HepG2 (cell line): ENCODE measurements at regions not wholly inside any gene's neighbourhood (a gene's known extent, or its start where the extent isn't known, plus 50 kb on each side); places are given as distances from the start of the nearest gene placed in this dataset.

Source experiments
- ATAC-seq: fragments of 200-7000 bp; cut with Tn5 transposase; 3 replicates; pipeline ENCODE4 v1.9.1; 2020; ENCODE audit warnings: mild to moderate bottlenecking, moderate library complexity
- BruUV-seq: library from RNA; stranded (reverse); fragments of 400-500 nt; replicated peaks from 2 replicates; lab custom pipeline; 2021; lab: Mats Ljungman, UMichigan
- CTCF ChIA-PET: fragments of 300-600 bp; formaldehyde crosslinking; extraction: SDS; loops from one replicate; lab custom pipeline; 2021; ENCODE audit warnings: low total read pairs, inconsistent platforms, low intra/inter-chr PET ratio; lab: Yijun Ruan, JAX
- POLR2A ChIA-PET: fragments of 350-600 bp; sonication (Branson Sonifier 250); formaldehyde crosslinking; loops from one replicate; lab custom pipeline; 2020; ENCODE audit warnings: antibody characterized with exemption, inconsistent platforms; lab: Yijun Ruan, JAX
- DNase-seq: peaks from one replicate; pipeline ENCODE4 v3.0.0-alpha.2; 2015; ENCODE audit warnings: low spot score
- FAIRE-seq: peaks from 3 replicates; lab custom pipeline; 2011; peaks lifted over from hg19 to GRCh38; lab: Jason Lieb, UNC
- H2AFZ ChIP-seq: one replicate; pipeline ENCODE4 v1.6.1; 2011; ENCODE audit warnings: low read length, inconsistent platforms
- H3K27ac ChIP-seq: fragments of 300-600 bp; 3 replicates; pipeline ENCODE4 v1.8.0; 2011; ENCODE audit warnings: mixed run types, mild to moderate bottlenecking, mixed read lengths, low read length, inconsistent platforms; ENCODE audit not compliant: insufficient read depth; ENCODE audit errors: extremely low read length
- H3K27me3 ChIP-seq, 2 experiments: fragments of 200-600 bp in 1 of 2; 2 replicates in 1 of 2; 3 replicates in 1 of 2; pipeline versions ENCODE4 v1.6.0 to v1.8.0; 2011; ENCODE audit warnings: low read length in 2 of 2, mild to moderate bottlenecking in 2 of 2, moderate library complexity in 2 of 2, inconsistent platforms in 1 of 2; ENCODE audit not compliant: insufficient read depth in 2 of 2, control insufficient read depth in 1 of 2
- H3K36me3 ChIP-seq, 2 experiments: fragments of 200-600 bp in 1 of 2; replicated peaks in 1 of 2; 2 replicates in 1 of 2; 3 replicates in 1 of 2; pipeline versions ENCODE4 v1.5.1 to v1.8.0; 2011; ENCODE audit warnings: low read length in 2 of 2, inconsistent platforms in 1 of 2; ENCODE audit not compliant: insufficient read depth in 2 of 2, control insufficient read depth in 1 of 2
- H3K4me1 ChIP-seq: 2 replicates; pipeline ENCODE4 v1.5.1; 2012; ENCODE audit warnings: low read length, inconsistent platforms; ENCODE audit not compliant: insufficient read depth
- H3K4me2 ChIP-seq: 2 replicates; pipeline ENCODE4 v1.6.0; 2011; ENCODE audit warnings: low read depth, low read length, inconsistent platforms
- H3K4me3 ChIP-seq, 3 experiments: fragments of 200-600 bp in 1 of 3; sonication (generic), shearing (Covaris generic) in 1 of 3; replicated peaks in 1 of 3; 2 replicates each; pipeline ENCODE4 v1.5.1; 2011 to 2016; ENCODE audit warnings: low read length in 3 of 3, inconsistent platforms in 2 of 3, low read depth in 2 of 3, mild to moderate bottlenecking in 2 of 3, control low read depth in 1 of 3, mixed read lengths in 1 of 3; ENCODE audit not compliant: insufficient read depth in 1 of 3
- H3K79me2 ChIP-seq: one replicate; pipeline ENCODE4 v1.6.1; 2011; ENCODE audit warnings: low read length, inconsistent platforms; ENCODE audit not compliant: insufficient read depth
- H3K9ac ChIP-seq: 2 replicates; pipeline ENCODE4 v1.6.0; 2011; ENCODE audit warnings: mild to moderate bottlenecking, low read depth, low read length, inconsistent platforms; ENCODE audit not compliant: insufficient read depth
- H3K9me3 ChIP-seq: 2 replicates; pipeline ENCODE4 v1.5.1; 2012; ENCODE audit warnings: mild to moderate bottlenecking, low read length
- H4K20me1 ChIP-seq: 2 replicates; pipeline ENCODE4 v1.6.0; 2011; ENCODE audit warnings: inconsistent platforms, mild to moderate bottlenecking, low read length, moderate library complexity; ENCODE audit not compliant: insufficient read depth
- CREM ChIP-seq, 2 experiments: sonication (generic) in 1 of 2; formaldehyde crosslinking in 1 of 2; IDR thresholded peaks; 2 replicates each; pipeline versions ENCODE4 v1.4.0 to v1.6.1; 2016 to 2020; ENCODE audit warnings: antibody characterized with exemption in 1 of 2, mild to moderate bottlenecking in 1 of 2, missing genetic modification reagents in 1 of 2
- EED ChIP-seq: sonication (generic); formaldehyde crosslinking; IDR thresholded peaks from 2 replicates; pipeline ENCODE4 v1.5.0; 2020; ENCODE audit warnings: mild to moderate bottlenecking, missing genetic modification reagents
- HNF4G ChIP-seq, 2 experiments: sonication (generic) in 1 of 2; formaldehyde crosslinking in 1 of 2; IDR thresholded peaks; 2 replicates each; pipeline versions ENCODE4 v1.4.0 to v1.6.1; 2011 to 2020; ENCODE audit warnings: borderline replicate concordance in 2 of 2, low read depth in 2 of 2, mild to moderate bottlenecking in 2 of 2, low read length in 1 of 2, missing genetic modification reagents in 1 of 2, moderate library complexity in 1 of 2
- KDM5B ChIP-seq: sonication (generic); formaldehyde crosslinking; IDR thresholded peaks from 2 replicates; pipeline ENCODE4 v1.4.0; 2020; ENCODE audit warnings: missing genetic modification reagents, mild to moderate bottlenecking, borderline replicate concordance
- MAZ ChIP-seq, 2 experiments: sonication (generic) in 1 of 2; formaldehyde crosslinking in 1 of 2; IDR thresholded peaks; 2 replicates each; pipeline versions ENCODE4 v1.5.0 to v1.6.1; 2012 to 2020; ENCODE audit warnings: low read depth in 2 of 2, mild to moderate bottlenecking in 2 of 2, borderline replicate concordance in 1 of 2, improper control_type of control experiment in 1 of 2, low read length in 1 of 2, missing genetic modification reagents in 1 of 2, moderate library complexity in 1 of 2
- NKX3-1 ChIP-seq: sonication (generic); formaldehyde crosslinking; IDR thresholded peaks from 2 replicates; pipeline ENCODE4 v1.5.0; 2020; ENCODE audit warnings: missing genetic modification reagents
- SMARCE1 ChIP-seq: fragments of 450-650 bp; IDR thresholded peaks from 2 replicates; pipeline ENCODE4 v1.6.1; 2017; ENCODE audit warnings: borderline replicate concordance
- TAF1 ChIP-seq: sonication (generic); formaldehyde crosslinking; IDR thresholded peaks from 2 replicates; pipeline ENCODE4 v1.4.0; 2020; ENCODE audit warnings: missing genetic modification reagents
- TCF12 ChIP-seq, 2 experiments: fragments of 450-650 bp in 1 of 2; sonication (generic) in 1 of 2; formaldehyde crosslinking in 1 of 2; IDR thresholded peaks; 2 replicates each; pipeline versions ENCODE4 v1.6.1 to v1.8.0; 2017 to 2022; ENCODE audit warnings: antibody characterized with exemption in 1 of 2, mild to moderate bottlenecking in 1 of 2, missing genetic modification reagents in 1 of 2, moderate library complexity in 1 of 2
- ZBTB21 ChIP-seq: sonication (generic); formaldehyde crosslinking; IDR thresholded peaks from 2 replicates; pipeline ENCODE4 v1.4.0; 2020; ENCODE audit warnings: missing genetic modification reagents
- ZNF282 ChIP-seq: fragments of 450-650 bp; IDR thresholded peaks from 2 replicates; pipeline ENCODE4 v1.6.1; 2018; ENCODE audit not compliant: partially characterized antibody
- ZNF441 ChIP-seq: sonication (generic); formaldehyde crosslinking; IDR thresholded peaks from 2 replicates; pipeline ENCODE4 v1.7.0; 2021; ENCODE audit warnings: missing genetic modification reagents, borderline replicate concordance
- ZNF564 ChIP-seq: sonication (generic); formaldehyde crosslinking; IDR thresholded peaks from 2 replicates; pipeline ENCODE4 v1.8.1; 2023; ENCODE audit warnings: mild to moderate bottlenecking, missing genetic modification reagents
- ZSCAN31 ChIP-seq: sonication (generic); formaldehyde crosslinking; IDR thresholded peaks from 2 replicates; pipeline ENCODE4 v1.5.0; 2020; ENCODE audit warnings: low read depth, mild to moderate bottlenecking, missing genetic modification reagents
- WGBS: methylation state at CpG from one replicate; pipeline ENCODE4 v1.1.6; 2017; ENCODE audit warnings: low lambda C conversion rate; 5-methylcytosine and 5-hydroxymethylcytosine counted together
- in situ Hi-C: cut with HindIII; loops from 2 replicates; pipeline ENCODE4 v1.10.0; 2017; ENCODE audit warnings: low pct_unique_long_range_greater_than_20kb; ENCODE audit not compliant: extremely low pct_ligation_motif_present
- intact Hi-C: fragments of 100-400 bp; cut with micrococcal nuclease; formaldehyde crosslinking; loops from one replicate; pipeline ENCODE4 v1.10.0; 2022; ENCODE audit not compliant: unreplicated experiment
- TF ChIP-seq, protein P1 (sequence below): sonication (generic); formaldehyde crosslinking; IDR thresholded peaks from 2 replicates; pipeline ENCODE4 v1.4.0; 2020; ENCODE audit warnings: missing genetic modification reagents
- TF ChIP-seq, protein P2 (sequence below): IDR thresholded peaks from 2 replicates; pipeline ENCODE4 v1.6.1; 2016; ENCODE audit warnings: low read depth, borderline replicate concordance
- TF ChIP-seq, protein P3 (sequence below): sonication (generic); formaldehyde crosslinking; IDR thresholded peaks from 2 replicates; pipeline ENCODE4 v1.4.0; 2020; ENCODE audit warnings: missing genetic modification reagents

DNA sequence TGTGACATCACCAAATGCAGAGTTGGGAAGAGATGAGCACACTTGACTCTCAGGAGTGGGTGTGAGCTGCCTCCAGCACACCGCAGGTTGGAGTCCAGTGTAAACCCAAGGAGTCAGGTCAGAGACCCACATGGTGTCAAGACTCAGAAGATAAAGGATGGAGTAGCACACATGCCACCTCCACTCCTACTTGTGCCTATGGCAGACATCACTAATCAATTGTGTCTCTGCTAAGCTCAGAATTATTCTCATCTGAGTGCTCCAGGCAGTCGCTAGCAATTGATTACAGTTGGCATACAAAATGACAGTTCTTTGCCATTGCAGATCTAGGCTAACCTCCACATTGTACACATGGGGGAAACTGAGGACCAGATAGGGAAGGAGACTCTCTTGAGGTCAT, 187.1 kb downstream of the RPS24 start:
- no peak for ATAC-seq
- ChIA-PET CTCF (no interaction called here), POLR2A (no interaction called here)
- intact Hi-C loops (no loop called here), in situ Hi-C loops (no loop called here)
- no peak for DNase-seq
- Histone ChIP-seq H4K20me1 (no peaks in the 10 kb centered on the region), H3K9me3 (no peaks in the 10 kb centered on the region), H3K27ac (no peak overlapping the region), H2AFZ (no peak overlapping the region), H3K27me3 (peaks cover 0 to 32% of the 10 kb centered on the region in 2 experiments; a peak in 3 of 5 replicates), H3K4me2 (no peak overlapping the region), H3K4me3 (no peak overlapping the region), H3K79me2 (no peaks in the 10 kb centered on the region), H3K4me1 (no peaks in the 10 kb centered on the region), H3K36me3 (no peaks in the 10 kb centered on the region), H3K9ac (no peak overlapping the region)
- no TSS peak for BruUV-seq
- 75% methylated on average over 2 of the region's 2 CpGs for WGBS
- TF ChIP-seq, protein P1, sequence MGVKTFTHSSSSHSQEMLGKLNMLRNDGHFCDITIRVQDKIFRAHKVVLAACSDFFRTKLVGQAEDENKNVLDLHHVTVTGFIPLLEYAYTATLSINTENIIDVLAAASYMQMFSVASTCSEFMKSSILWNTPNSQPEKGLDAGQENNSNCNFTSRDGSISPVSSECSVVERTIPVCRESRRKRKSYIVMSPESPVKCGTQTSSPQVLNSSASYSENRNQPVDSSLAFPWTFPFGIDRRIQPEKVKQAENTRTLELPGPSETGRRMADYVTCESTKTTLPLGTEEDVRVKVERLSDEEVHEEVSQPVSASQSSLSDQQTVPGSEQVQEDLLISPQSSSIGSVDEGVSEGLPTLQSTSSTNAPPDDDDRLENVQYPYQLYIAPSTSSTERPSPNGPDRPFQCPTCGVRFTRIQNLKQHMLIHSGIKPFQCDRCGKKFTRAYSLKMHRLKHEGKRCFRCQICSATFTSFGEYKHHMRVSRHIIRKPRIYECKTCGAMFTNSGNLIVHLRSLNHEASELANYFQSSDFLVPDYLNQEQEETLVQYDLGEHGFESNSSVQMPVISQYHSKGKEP = no peak
- TF ChIP-seq HNF4G (IDR thresholded peaks at IDR 0.05; ENCODE audit: borderline replicate concordance, low read depth, low read length) = no peak
- TF ChIP-seq HNF4G (CRISPR knock-in tag; IDR thresholded peaks at IDR 0.05; ENCODE audit: borderline replicate concordance, low read depth) = no peak
- TF ChIP-seq KDM5B = no peak
- TF ChIP-seq MAZ (IDR thresholded peaks at IDR 0.05; ENCODE audit: borderline replicate concordance, low read depth, low read length) = no peak
- no peak for TF ChIP-seq MAZ (CRISPR knock-in tag; IDR thresholded peaks at IDR 0.05; ENCODE audit: low read depth)
- no peak for TF ChIP-seq TAF1 (CRISPR knock-in tag)
- TF ChIP-seq ZNF441 (CRISPR knock-in tag) = no peak
- TF ChIP-seq, protein P2, sequence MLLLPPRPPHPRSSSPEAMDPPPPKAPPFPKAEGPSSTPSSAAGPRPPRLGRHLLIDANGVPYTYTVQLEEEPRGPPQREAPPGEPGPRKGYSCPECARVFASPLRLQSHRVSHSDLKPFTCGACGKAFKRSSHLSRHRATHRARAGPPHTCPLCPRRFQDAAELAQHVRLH = no peak
- TF ChIP-seq NKX3-1 (CRISPR knock-in tag) = no peak
- no peak for TF ChIP-seq SMARCE1
- TF ChIP-seq, protein P3, sequence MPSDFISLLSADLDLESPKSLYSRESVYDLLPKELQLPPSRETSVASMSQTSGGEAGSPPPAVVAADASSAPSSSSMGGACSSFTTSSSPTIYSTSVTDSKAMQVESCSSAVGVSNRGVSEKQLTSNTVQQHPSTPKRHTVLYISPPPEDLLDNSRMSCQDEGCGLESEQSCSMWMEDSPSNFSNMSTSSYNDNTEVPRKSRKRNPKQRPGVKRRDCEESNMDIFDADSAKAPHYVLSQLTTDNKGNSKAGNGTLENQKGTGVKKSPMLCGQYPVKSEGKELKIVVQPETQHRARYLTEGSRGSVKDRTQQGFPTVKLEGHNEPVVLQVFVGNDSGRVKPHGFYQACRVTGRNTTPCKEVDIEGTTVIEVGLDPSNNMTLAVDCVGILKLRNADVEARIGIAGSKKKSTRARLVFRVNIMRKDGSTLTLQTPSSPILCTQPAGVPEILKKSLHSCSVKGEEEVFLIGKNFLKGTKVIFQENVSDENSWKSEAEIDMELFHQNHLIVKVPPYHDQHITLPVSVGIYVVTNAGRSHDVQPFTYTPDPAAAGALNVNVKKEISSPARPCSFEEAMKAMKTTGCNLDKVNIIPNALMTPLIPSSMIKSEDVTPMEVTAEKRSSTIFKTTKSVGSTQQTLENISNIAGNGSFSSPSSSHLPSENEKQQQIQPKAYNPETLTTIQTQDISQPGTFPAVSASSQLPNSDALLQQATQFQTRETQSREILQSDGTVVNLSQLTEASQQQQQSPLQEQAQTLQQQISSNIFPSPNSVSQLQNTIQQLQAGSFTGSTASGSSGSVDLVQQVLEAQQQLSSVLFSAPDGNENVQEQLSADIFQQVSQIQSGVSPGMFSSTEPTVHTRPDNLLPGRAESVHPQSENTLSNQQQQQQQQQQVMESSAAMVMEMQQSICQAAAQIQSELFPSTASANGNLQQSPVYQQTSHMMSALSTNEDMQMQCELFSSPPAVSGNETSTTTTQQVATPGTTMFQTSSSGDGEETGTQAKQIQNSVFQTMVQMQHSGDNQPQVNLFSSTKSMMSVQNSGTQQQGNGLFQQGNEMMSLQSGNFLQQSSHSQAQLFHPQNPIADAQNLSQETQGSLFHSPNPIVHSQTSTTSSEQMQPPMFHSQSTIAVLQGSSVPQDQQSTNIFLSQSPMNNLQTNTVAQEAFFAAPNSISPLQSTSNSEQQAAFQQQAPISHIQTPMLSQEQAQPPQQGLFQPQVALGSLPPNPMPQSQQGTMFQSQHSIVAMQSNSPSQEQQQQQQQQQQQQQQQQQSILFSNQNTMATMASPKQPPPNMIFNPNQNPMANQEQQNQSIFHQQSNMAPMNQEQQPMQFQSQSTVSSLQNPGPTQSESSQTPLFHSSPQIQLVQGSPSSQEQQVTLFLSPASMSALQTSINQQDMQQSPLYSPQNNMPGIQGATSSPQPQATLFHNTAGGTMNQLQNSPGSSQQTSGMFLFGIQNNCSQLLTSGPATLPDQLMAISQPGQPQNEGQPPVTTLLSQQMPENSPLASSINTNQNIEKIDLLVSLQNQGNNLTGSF (CRISPR knock-in tag) = no peak
- TF ChIP-seq ZNF564 (CRISPR knock-in tag) = no peak
- no peak for TF ChIP-seq EED (CRISPR knock-in tag)
- no peak for TF ChIP-seq ZSCAN31 (CRISPR knock-in tag)
- TF ChIP-seq CREM (IDR thresholded peaks at IDR 0.05) = no peak
- TF ChIP-seq CREM (CRISPR knock-in tag; IDR thresholded peaks at IDR 0.05) = no peak
- no peak for TF ChIP-seq TCF12 (IDR thresholded peaks at IDR 0.05)
- TF ChIP-seq TCF12 (CRISPR knock-in tag; IDR thresholded peaks at IDR 0.05) = no peak
- no peak for TF ChIP-seq ZNF282
- no peak for TF ChIP-seq ZBTB21 (CRISPR knock-in tag)
- no peak for FAIRE-seq
